ENCODE measurements at regions not wholly inside any gene's neighbourhood (a gene's known extent, or its start where the extent isn't known, plus 50 kb on each side); places are given as distances from the start of the nearest gene placed in this dataset.

DNA sequence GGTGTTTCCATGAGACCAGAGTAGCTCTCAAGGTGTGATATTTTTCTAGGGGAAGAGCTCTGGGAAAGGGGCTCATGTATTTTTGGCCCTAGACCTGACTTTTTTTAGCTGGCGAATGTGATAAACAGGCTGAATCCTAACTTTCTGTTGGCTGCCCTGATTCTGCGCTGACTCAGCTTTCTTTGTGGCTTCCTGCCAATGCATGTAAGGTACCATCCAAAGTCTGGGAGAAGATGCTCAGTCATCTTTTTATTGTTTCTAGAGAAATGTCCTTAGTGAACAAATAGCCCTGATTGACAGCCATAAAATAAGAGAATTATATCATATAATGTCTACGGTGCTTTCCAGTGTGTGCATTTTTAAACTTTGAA, 113.6 kb upstream of the MBNL2 start (continued):
- TF ChIP-seq, protein P1, sequence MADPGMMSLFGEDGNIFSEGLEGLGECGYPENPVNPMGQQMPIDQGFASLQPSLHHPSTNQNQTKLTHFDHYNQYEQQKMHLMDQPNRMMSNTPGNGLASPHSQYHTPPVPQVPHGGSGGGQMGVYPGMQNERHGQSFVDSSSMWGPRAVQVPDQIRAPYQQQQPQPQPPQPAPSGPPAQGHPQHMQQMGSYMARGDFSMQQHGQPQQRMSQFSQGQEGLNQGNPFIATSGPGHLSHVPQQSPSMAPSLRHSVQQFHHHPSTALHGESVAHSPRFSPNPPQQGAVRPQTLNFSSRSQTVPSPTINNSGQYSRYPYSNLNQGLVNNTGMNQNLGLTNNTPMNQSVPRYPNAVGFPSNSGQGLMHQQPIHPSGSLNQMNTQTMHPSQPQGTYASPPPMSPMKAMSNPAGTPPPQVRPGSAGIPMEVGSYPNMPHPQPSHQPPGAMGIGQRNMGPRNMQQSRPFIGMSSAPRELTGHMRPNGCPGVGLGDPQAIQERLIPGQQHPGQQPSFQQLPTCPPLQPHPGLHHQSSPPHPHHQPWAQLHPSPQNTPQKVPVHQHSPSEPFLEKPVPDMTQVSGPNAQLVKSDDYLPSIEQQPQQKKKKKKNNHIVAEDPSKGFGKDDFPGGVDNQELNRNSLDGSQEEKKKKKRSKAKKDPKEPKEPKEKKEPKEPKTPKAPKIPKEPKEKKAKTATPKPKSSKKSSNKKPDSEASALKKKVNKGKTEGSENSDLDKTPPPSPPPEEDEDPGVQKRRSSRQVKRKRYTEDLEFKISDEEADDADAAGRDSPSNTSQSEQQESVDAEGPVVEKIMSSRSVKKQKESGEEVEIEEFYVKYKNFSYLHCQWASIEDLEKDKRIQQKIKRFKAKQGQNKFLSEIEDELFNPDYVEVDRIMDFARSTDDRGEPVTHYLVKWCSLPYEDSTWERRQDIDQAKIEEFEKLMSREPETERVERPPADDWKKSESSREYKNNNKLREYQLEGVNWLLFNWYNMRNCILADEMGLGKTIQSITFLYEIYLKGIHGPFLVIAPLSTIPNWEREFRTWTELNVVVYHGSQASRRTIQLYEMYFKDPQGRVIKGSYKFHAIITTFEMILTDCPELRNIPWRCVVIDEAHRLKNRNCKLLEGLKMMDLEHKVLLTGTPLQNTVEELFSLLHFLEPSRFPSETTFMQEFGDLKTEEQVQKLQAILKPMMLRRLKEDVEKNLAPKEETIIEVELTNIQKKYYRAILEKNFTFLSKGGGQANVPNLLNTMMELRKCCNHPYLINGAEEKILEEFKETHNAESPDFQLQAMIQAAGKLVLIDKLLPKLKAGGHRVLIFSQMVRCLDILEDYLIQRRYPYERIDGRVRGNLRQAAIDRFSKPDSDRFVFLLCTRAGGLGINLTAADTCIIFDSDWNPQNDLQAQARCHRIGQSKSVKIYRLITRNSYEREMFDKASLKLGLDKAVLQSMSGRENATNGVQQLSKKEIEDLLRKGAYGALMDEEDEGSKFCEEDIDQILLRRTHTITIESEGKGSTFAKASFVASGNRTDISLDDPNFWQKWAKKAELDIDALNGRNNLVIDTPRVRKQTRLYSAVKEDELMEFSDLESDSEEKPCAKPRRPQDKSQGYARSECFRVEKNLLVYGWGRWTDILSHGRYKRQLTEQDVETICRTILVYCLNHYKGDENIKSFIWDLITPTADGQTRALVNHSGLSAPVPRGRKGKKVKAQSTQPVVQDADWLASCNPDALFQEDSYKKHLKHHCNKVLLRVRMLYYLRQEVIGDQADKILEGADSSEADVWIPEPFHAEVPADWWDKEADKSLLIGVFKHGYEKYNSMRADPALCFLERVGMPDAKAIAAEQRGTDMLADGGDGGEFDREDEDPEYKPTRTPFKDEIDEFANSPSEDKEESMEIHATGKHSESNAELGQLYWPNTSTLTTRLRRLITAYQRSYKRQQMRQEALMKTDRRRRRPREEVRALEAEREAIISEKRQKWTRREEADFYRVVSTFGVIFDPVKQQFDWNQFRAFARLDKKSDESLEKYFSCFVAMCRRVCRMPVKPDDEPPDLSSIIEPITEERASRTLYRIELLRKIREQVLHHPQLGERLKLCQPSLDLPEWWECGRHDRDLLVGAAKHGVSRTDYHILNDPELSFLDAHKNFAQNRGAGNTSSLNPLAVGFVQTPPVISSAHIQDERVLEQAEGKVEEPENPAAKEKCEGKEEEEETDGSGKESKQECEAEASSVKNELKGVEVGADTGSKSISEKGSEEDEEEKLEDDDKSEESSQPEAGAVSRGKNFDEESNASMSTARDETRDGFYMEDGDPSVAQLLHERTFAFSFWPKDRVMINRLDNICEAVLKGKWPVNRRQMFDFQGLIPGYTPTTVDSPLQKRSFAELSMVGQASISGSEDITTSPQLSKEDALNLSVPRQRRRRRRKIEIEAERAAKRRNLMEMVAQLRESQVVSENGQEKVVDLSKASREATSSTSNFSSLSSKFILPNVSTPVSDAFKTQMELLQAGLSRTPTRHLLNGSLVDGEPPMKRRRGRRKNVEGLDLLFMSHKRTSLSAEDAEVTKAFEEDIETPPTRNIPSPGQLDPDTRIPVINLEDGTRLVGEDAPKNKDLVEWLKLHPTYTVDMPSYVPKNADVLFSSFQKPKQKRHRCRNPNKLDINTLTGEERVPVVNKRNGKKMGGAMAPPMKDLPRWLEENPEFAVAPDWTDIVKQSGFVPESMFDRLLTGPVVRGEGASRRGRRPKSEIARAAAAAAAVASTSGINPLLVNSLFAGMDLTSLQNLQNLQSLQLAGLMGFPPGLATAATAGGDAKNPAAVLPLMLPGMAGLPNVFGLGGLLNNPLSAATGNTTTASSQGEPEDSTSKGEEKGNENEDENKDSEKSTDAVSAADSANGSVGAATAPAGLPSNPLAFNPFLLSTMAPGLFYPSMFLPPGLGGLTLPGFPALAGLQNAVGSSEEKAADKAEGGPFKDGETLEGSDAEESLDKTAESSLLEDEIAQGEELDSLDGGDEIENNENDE (IDR thresholded peaks at IDR 0.05; ENCODE audit: insufficient replicate concordance, low read length), result no peak
